Activated naive CD4-positive, alpha-beta T cell treated with anti-CD3 and anti-CD28 coated beads for 36 hours (primary cell): ENCODE measurements at regions not wholly inside any gene's neighbourhood (a gene's known extent, or its start where the extent isn't known, plus 50 kb on each side); places are given as distances from the start of the nearest gene placed in this dataset.

Experiments used
- CTCF ChIA-PET: fragments of 350-600 bp; sonication (Branson Sonifier 250); formaldehyde crosslinking; loops from one replicate; lab custom pipeline; 2021; ENCODE audit warnings: antibody characterized with exemption; lab: Charles Lee
- DNase-seq: peaks from one replicate; pipeline ENCODE4 v3.0.0-alpha.2; 2020
- H3K27ac Mint-ChIP-seq: one replicate; pipeline ENCODE4 v1.8.0; 2021; ENCODE audit warnings: mild to moderate bottlenecking, mixed read lengths
- H3K27me3 Mint-ChIP-seq: one replicate; pipeline ENCODE4 v1.8.0; 2021; ENCODE audit warnings: low read depth, mixed read lengths
- H3K36me3 Mint-ChIP-seq: one replicate; pipeline ENCODE4 v1.8.0; 2021; ENCODE audit warnings: low read depth, mixed read lengths
- H3K4me1 Mint-ChIP-seq: one replicate; pipeline ENCODE4 v1.8.0; 2021; ENCODE audit warnings: low read depth, mixed read lengths
- H3K4me3 Mint-ChIP-seq: one replicate; pipeline ENCODE4 v1.8.0; 2021; ENCODE audit warnings: mild to moderate bottlenecking, moderate library complexity, mixed read lengths
- H3K9me3 Mint-ChIP-seq: one replicate; pipeline ENCODE4 v1.8.0; 2021; ENCODE audit warnings: mixed read lengths
- intact Hi-C: fragments of 100-400 bp; cut with micrococcal nuclease; formaldehyde crosslinking; loops from one replicate; pipeline ENCODE4 v1.15.1; 2023

- Mint-ChIP-seq H3K9me3 (no peaks in the 10 kb centered on the region), H3K4me1 (peaks cover 15% of the 10 kb centered on the region), H3K36me3 (no peaks in the 10 kb centered on the region), H3K4me3 (no peak overlapping the region), H3K27ac (no peak overlapping the region), H3K27me3 (no peaks in the 10 kb centered on the region)
- CTCF ChIA-PET, result interaction anchor here (0.6 kb wide), 1 partner anchor 351 kb away, joined by 3 read pairs; no protein-coding TSS in a partner anchor
- intact Hi-C loops, result loop anchor here (5.0 kb wide), 4 partner anchors 153 to 973 kb away; partner anchors contain the start of genes HSF2 and SERINC1
- DNase-seq, result no peak
Observed at GRCh38 chr6:121499666-121500065, 64.2 kb downstream of the GJA1 start.

GRCh38 chr6:121503589-121503991 is 68.1 kb downstream of the GJA1 start:
- DNase-seq, result no peak
- H3K4me3 Mint-ChIP-seq, result no peak overlapping the region
- intact Hi-C loops, result loop anchor here (5.0 kb wide), 4 partner anchors 149 to 969 kb away; partner anchors contain the start of genes HSF2 and SERINC1
- H3K27ac Mint-ChIP-seq, result peak overlapping the region; percentile 62
- H3K27me3 Mint-ChIP-seq, result no peaks in the 10 kb centered on the region
- H3K4me1 Mint-ChIP-seq, result peaks cover 16% of the 10 kb centered on the region
- H3K9me3 Mint-ChIP-seq, result no peaks in the 10 kb centered on the region
- H3K36me3 Mint-ChIP-seq, result no peaks in the 10 kb centered on the region
- CTCF ChIA-PET, result no interaction called here

- H3K27me3 Mint-ChIP-seq, result no peaks in the 10 kb centered on the region
- H3K27ac Mint-ChIP-seq, result peak overlapping the region; percentile 62
- no peaks in the 10 kb centered on the region for H3K36me3 Mint-ChIP-seq
- no peaks in the 10 kb centered on the region for H3K9me3 Mint-ChIP-seq
- H3K4me3 Mint-ChIP-seq, result no peak overlapping the region
- intact Hi-C loops, result loop anchor here (1.0 to 5.0 kb wide), 5 partner anchors 148 to 968 kb away; partner anchors contain the start of genes HSF2, SERINC1 and TBC1D32
- no peak for DNase-seq
- peaks cover 16% of the 10 kb centered on the region for H3K4me1 Mint-ChIP-seq
- CTCF ChIA-PET, result no interaction called here
Observed at GRCh38 chr6:121504227-121504626, 68.8 kb downstream of the GJA1 start.

GRCh38 chr6:121505284-121505683 is 69.8 kb downstream of the GJA1 start:
- H3K4me1 Mint-ChIP-seq, result peaks cover 16% of the 10 kb centered on the region
- no peak overlapping the region for H3K27ac Mint-ChIP-seq
- intact Hi-C loops, result no loop called here
- H3K9me3 Mint-ChIP-seq, result no peaks in the 10 kb centered on the region
- H3K36me3 Mint-ChIP-seq, result no peaks in the 10 kb centered on the region
- no peak overlapping the region for H3K4me3 Mint-ChIP-seq
- DNase-seq, result no peak
- CTCF ChIA-PET, result no interaction called here
- no peaks in the 10 kb centered on the region for H3K27me3 Mint-ChIP-seq

GRCh38 chr6:121506761-121507754 is 71.6 kb downstream of the GJA1 start:
- Mint-ChIP-seq H3K36me3 (no peaks in the 10 kb centered on the region), H3K27me3 (no peaks in the 10 kb centered on the region), H3K4me1 (peaks cover 16% of the 10 kb centered on the region), H3K27ac (no peak overlapping the region), H3K4me3 (no peak overlapping the region), H3K9me3 (no peaks in the 10 kb centered on the region)
- CTCF ChIA-PET, result no interaction called here
- intact Hi-C loops, result no loop called here
- DNase-seq, result no peak

DNA sequence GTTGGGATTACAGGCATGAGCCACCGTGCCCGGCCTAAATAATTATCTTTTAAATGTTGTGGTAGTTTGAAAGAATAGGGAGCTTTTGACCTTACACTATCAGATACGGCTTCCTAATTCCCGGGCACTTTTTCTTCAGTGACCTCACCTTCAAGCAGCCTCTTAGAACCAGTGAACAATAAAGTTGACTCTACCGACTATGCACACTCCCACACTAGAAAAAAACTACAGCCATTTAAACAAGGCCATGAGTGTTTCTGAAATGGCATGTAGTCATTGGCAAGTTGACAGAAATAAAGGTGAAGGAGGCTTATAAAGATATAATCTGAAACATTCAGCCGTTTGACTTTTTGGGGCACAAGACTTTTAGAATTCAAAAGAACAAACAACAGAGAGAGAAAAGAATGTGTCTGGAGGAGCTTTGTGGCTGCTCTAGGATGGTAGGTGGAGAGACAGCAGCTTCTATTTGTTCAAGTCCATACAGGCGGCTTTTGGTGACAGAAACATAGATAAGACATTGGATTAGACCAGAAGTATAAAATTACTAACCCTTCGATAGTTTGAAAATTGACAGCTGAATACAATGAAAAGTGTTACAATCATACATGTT is 75.2 kb downstream of the GJA1 start:
- no peaks in the 10 kb centered on the region for H3K9me3 Mint-ChIP-seq
- intact Hi-C loops, result no loop called here
- H3K4me3 Mint-ChIP-seq, result no peak overlapping the region
- H3K27ac Mint-ChIP-seq, result no peak overlapping the region
- no peaks in the 10 kb centered on the region for H3K36me3 Mint-ChIP-seq
- H3K27me3 Mint-ChIP-seq, result no peaks in the 10 kb centered on the region
- H3K4me1 Mint-ChIP-seq, result no peaks in the 10 kb centered on the region
- no peak for DNase-seq
- CTCF ChIA-PET, result no interaction called here

GRCh38 chr6:121515630-121516265 is 80.3 kb downstream of the GJA1 start:
- no peaks in the 10 kb centered on the region for H3K9me3 Mint-ChIP-seq
- no peak overlapping the region for H3K4me3 Mint-ChIP-seq
- H3K4me1 Mint-ChIP-seq, result no peaks in the 10 kb centered on the region
- no peak for DNase-seq
- CTCF ChIA-PET, result no interaction called here
- intact Hi-C loops, result no loop called here
- no peaks in the 10 kb centered on the region for H3K27me3 Mint-ChIP-seq
- no peak overlapping the region for H3K27ac Mint-ChIP-seq
- H3K36me3 Mint-ChIP-seq, result no peaks in the 10 kb centered on the region

DNA sequence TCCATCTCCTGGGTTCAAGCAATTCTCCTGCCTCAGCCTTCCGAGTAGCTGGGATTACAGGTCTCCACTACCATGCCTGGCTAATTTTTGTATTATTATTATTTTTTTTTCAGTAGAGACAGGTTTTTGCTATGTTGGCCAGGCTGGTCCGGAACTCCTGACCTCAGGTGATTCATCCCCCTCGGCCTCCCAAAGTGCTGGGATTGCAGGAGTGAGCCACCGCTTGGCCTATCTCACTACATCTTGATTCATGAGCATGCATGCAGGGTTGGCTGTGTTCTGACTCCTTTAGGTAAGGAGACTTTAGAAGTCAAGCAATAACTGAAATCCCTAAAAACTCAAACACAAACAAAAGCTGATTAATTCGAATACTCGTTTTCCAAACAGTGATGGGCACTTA is 80.9 kb downstream of the GJA1 start:
- Mint-ChIP-seq H3K9me3 (no peaks in the 10 kb centered on the region), H3K4me3 (no peak overlapping the region), H3K27me3 (no peaks in the 10 kb centered on the region), H3K4me1 (no peaks in the 10 kb centered on the region), H3K27ac (no peak overlapping the region), H3K36me3 (no peaks in the 10 kb centered on the region)
- intact Hi-C loops, result no loop called here
- DNase-seq, result no peak
- CTCF ChIA-PET, result no interaction called here

DNA sequence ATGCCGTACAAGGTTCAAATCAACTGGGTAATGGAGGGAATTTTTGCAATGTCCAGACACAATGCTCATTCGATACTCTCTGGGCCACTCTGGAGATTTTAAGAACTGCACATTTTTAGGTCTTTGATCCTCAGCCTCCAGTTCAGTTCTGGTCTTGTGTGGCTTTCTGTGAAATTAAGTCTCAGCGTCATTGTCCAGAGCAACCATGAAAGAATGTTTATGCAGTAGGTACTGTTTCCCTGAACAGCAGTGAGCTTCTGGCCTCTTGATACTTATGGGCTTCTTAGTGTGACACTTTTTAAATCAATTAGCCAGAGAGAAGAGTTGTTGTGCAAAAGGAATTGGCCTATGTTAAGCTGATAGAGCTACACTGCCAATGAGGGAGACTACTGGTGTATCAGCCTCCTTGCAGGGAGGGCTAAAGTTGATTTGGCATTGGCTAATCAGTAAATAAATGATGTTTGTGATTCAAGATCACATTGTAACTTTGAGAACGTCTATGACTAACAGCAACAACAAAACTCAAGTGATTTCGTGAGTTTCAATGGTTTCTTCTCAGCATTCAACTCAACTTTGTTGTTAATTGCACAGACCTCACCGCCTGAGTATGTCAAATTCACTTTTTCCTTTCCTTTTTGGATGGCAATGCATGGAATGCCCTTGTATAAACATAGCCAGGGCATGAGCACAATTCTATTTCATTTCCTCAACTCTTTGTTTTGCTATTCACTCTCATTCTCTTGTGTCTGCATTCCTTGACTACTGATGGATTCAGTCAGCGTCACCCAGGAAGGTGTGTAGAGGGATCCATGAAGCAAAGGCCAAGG is 85.1 kb downstream of the GJA1 start:
- CTCF ChIA-PET, result no interaction called here
- intact Hi-C loops, result no loop called here
- Mint-ChIP-seq H3K9me3 (no peaks in the 10 kb centered on the region), H3K27ac (no peak overlapping the region), H3K4me1 (no peaks in the 10 kb centered on the region), H3K4me3 (no peak overlapping the region), H3K36me3 (no peaks in the 10 kb centered on the region), H3K27me3 (no peaks in the 10 kb centered on the region)
- no peak for DNase-seq

DNA sequence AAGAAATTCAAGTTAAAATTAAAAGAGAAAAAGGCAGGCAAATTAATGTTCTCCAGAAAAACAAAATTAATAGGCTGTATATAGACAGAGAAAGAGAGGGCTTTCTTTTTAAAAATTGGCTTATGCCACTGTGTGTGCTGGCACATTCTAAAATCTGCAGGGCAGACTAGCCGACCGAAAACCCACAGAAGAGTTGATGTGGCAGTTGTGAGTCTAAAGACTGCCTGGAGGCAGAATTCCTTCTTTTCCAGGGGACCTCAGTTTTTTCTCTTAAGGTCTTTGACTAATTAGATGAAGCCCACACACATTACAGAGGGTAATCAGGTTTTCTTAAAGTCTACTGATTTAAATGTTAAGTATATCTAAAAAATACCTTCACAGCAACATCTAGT is 85.7 kb downstream of the GJA1 start:
- no peaks in the 10 kb centered on the region for H3K4me1 Mint-ChIP-seq
- CTCF ChIA-PET, result no interaction called here
- no peak overlapping the region for H3K27ac Mint-ChIP-seq
- no peaks in the 10 kb centered on the region for H3K27me3 Mint-ChIP-seq
- DNase-seq, result no peak
- intact Hi-C loops, result no loop called here
- H3K36me3 Mint-ChIP-seq, result no peaks in the 10 kb centered on the region
- H3K4me3 Mint-ChIP-seq, result no peak overlapping the region
- H3K9me3 Mint-ChIP-seq, result no peaks in the 10 kb centered on the region

- Mint-ChIP-seq H3K27me3 (no peaks in the 10 kb centered on the region), H3K4me3 (no peak overlapping the region), H3K27ac (no peak overlapping the region), H3K9me3 (no peaks in the 10 kb centered on the region), H3K36me3 (no peaks in the 10 kb centered on the region), H3K4me1 (no peaks in the 10 kb centered on the region)
- intact Hi-C loops, result no loop called here
- CTCF ChIA-PET, result no interaction called here
- DNase-seq, result no peak
Observed at GRCh38 chr6:121522265-121522664, 86.8 kb downstream of the GJA1 start.
